GM18867 (cell line): ENCODE measurements at regions not wholly inside any gene's neighbourhood (a gene's known extent, or its start where the extent isn't known, plus 50 kb on each side); places are given as distances from the start of the nearest gene placed in this dataset.
"Not testable (repeated sequence)": the region's sequence is repeated elsewhere in the genome, so short reads cannot be mapped to it uniquely, and the experiment has no call there.

Experiments
- ATAC-seq: cut with Tn5 transposase; IDR thresholded peaks from one replicate; pipeline ENCODE4 v1.9.1; 2021; ENCODE audit warnings: mild to moderate bottlenecking, moderate library complexity; ENCODE audit not compliant: unreplicated experiment

DNA sequence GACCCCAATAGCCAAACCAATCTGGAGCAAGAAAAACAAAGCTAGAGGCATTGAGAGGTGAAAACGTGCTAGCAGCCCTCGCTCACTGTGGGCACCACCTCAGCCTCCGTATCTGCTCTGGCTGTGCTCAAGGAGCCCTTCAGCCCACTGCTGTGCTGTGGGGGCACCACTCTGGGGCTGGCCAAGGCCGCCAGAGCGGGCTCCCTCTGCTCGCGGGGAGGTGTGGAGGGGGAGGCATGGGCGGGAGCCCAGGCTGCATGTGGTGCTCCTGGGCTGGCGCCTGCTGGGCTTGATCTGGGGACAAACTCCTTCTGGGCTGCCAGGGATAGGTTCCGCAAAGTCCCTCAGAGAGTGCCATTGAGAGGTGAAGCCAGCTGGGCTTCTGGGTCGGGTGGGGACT is 1002.0 kb downstream of the GATA3 start:
- no peak for ATAC-seq

DNA sequence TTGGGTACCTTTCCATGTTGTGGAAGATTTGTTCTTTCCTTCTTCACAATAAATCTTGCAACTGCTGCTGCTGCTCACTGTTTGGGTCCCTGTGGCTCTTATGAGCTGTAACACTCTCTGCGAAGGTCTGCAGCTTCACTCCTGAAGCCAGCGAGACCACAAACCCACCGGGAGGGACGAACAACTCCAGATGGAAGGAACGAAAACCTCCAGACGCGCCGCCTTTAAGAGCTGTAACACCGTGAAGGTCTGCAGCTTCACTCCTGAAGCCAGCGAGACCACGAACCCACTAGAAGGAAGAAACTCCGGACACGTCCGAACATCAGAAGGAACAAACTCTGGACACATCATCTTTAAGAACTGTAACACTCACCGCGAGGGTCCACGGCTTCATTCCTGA is 1002.8 kb downstream of the GATA3 start:
- ATAC-seq = not testable (repeated sequence)

DNA sequence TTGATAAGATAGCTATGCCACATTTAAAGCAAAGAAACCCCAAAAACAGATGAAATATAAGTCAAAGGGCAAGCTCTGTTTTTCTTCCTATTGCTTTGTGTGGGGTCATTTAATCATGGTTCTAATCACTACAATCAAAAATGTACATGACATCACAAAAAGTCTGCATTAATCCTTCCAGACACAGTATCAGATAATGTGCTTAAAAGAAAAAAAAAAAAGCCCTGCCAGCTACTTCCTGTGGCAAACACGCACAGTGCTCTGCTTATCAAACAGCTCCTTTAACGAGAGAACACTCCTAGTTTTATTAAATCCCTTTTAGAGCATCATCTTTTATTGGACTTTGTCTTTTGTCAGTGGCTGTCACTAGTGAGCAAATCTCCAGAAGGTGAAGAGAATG is 1005.8 kb downstream of the GATA3 start:
- no peak for ATAC-seq

DNA sequence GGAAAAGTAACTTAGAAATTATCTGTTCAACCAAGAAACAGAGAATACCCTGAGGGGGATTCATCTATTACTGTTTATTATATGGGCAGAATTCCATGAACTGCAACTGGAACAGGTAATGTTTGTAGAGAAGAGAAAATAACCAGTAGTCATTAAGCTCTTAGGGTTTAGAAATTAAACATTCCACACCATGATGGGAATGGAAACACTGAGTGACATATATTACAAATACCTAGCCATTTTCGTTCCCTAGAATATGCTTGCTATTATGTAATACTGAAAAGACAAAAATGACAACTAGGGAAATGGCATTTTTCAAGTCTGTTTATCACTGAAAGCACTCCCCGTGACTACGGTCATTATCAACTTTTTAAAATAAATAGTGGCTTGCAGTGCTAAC is 1007.4 kb downstream of the GATA3 start:
- ATAC-seq = no peak

DNA sequence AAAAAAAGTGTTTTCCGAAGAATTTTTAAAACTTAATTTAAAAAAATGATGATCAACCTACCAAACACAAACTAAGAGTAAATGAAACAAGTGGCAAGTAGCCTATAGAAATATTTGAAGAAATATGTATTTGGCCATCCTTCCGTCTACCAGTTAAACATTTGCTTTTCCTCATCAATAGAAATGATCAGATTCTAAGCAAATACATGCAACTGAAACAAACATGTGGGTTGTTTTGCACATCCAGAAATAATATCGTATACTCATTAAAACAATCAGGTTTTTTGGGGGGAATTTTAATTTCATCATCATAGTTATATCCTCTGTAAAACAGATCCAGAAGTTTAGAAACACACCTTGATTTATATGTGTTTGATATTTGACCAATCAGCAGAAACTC is 1011.7 kb downstream of the GATA3 start:
- ATAC-seq = no peak

DNA sequence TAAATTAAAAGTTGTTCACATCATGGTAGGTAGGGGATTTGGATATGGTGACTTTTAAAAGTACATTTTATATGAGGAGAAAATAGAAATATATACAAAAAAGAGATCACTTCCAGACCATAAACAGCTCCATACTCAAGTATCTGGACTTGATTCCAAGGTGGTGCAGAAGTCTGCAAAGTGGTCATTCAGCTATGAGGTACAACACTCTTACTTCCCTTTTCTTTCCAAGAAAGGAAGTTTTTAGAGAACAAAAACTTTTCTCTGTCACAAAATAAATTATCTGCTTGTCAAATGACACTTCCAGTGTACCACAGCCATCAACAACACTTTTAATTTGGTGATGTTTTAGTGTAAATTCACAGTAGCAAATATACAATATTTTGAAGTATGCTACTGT is 1013.5 kb downstream of the GATA3 start:
- ATAC-seq = no peak

DNA sequence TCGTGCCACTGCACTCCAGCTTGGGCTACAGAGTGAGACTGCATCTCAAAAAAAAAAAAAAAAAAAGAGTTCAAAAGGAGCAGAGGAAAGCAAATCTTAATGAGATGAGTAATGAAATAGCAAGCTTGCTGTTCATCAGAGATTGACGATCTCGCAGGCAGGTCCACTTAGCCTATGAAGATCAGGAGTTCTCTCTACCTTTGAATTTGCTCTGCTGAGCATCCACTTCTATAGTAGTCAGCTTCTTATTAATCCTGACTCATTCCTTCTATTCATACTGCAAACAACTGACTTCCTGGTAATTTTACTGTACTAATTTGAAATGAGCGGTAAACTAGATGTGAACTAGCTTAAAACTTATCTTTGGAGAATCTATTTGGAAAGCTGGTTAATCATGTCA is 1014.6 kb downstream of the GATA3 start:
- no peak for ATAC-seq

DNA sequence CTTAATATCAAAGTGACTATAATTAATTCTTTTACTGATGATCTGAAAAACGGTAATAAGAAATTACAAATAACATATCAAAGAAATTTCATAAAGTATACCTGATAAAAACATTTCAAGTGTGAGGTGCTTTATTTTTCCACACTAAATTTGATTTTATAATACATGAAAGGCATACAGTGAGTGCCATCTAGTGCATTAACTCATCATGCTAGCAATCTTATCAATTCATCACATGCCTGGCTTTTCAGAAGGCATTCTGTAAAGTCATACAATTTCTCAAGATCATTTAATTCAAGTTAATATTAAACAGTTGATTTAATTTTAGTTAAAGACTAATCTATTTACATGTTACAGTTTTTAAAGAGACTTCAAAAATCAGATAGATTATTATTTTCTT is 1020.9 kb downstream of the GATA3 start:
- no peak for ATAC-seq

DNA sequence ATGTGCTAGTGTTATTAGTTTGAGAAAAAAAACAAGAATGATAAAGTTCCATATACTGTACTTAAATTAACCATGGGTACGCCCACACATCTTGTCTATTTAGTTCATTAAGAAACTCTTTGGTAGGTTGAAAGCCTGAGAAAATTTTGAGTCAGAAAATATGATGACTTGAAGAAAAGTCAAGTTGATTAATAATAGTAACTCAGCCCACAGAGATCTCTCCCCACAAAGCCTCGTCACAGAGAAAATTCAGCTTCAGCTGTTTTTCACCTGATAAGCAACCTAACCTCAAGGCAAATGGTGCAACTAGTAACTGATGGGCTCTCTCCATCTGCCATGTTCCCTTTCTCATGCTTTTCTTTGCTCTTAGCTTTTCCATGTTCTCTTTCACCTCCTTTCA is 1021.6 kb downstream of the GATA3 start:
- ATAC-seq = no peak

DNA sequence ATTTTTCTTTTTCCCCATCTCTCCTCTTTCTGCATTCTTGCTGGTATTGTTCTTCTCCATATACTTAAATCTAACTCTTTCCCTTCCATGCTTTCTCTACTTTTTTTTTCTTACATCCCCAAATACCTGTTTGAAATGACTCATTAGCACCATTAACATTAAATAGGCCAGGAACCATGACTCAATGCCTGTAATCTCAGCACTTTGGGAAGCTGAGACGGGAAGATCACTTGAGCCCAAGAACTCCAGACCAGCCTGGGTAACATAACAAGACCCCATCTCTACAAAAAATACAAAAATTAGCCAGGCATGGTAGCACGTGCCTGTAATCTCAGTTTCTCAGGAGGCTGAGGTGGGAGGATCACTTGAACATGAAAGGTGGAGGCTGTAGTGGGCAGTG is 1026.8 kb downstream of the GATA3 start:
- ATAC-seq = no peak

DNA sequence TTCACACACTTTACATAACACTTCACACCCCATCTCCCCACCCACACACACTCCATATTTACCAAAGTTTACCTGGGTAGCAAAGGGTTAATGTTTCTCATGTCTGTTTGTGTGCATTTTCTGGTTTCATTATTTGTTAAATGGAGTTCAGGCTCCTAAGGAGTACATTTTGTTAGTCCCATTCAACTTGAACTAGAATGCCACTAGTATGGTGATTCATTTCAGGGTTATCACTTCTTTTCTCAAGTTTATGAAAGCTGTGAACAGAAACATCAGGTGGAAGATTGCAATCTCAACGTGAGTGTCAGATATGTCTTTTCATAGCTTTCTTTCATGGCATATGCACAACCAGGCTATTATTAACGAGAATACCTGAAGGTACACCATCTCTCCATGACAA is 1027.5 kb downstream of the GATA3 start:
- ATAC-seq = no peak

DNA sequence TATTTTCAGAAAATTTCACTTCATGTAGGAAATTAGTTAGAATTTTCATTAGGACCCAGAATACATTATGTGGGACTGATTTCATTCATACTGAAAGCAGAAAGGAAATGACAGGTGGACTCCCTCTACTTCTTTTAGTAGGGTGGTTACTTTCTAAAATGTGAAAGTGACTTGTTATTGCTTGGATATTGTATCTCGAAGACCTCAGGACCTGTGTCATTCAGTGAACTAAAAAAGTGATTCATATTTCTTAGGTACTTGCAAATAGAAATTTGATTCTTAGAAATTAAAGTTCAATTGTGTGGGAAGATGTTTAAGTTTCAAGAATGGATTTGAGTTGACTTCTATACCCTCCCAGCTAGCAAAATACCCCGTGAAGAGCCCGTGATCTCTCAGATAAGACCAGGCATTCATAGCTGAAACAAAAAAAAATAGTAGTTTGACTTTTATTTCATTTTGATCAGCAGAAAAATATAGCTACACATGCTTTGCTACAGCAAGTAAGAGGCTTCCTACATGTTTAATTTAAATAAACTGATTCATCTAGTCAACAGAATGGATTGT is 1037.1 kb downstream of the GATA3 start:
- ATAC-seq = no peak

DNA sequence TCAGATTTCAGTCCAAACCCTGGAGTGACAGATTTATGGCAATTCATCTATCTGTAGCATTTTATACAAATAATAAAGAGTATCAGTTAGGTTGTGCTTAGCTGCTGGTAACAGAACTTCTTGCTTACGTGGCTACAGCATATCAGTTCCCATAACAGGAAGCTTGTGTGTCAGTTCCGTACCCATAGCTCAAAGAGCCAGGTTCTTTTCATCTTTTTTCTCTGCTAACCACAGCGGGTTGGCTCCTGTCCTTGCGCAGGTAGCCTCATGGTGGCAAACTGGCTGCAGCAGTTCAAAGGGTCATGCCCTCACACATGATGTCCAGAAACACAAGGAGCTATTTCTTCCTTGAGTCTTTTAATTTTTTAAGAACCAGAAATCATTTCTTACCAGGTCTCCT is 1041.8 kb downstream of the GATA3 start:
- ATAC-seq = no peak

DNA sequence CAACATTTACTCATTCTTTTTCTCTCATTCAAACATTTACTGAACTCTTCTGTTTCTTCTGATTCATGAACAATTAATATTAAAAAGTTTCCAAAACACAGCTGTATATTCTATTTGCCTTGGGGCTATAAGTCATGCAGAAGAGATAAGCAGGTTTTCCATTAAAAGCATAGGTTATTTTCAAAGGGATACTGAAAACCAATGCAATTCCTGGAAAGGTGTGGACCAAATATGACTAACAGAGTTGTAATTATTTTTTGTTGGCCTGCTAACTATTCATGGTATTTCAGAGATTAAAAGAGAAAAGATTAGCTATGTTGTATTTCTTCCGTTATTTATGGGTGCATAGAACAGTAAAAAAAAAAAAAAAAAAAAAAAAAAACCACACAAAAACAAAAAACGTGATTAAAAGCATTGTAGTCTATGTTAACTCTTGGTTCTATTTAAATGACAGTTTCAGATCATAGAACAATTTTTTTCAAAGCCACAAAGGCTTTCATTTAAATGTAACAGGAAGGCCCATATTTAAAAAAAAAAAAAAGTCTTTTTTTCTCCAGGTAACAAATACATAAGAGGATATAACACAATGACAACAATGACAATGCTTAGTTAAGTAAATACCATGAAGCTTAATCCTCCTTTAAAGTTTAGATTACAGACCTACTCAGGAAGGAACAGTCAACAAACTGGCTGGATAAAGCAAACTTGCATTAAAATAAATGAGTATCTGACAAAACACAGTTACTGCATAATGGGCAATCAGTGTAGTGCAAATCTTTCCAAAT is 1042.9 kb downstream of the GATA3 start:
- ATAC-seq = no peak

DNA sequence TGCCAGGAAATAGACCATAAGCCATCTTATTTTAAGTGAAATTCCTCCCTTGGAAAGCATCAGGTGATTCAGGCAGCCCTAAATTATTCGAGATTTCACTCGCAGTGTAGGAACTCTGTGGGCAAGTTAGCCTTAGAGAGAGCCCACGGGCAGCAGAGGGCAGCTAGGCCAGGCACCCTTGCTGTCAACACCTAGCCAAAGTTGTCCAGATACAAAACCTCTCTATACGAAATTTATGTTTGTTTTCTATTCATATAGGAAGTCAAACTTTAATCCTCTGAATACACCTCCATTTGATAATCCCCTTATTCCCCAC is 1043.5 kb downstream of the GATA3 start:
- no peak for ATAC-seq

DNA sequence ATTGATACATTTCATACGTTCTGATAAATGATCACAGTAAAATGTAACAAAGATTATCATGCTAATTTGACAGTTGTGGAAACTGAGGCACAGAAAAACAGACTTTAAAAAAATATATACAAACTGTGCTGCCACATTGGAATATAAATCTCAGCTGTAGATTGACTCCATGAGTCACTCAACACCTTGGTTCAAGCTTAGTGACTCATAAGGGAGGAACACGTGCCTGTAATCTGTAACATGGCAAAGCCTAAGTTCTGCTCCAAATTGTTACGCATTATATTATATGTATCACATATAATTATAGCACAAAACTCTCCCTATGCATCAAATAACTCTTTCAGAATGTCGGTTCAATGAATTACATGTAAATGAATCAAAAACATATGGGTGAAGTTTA is 1047.5 kb downstream of the GATA3 start:
- ATAC-seq = no peak

DNA sequence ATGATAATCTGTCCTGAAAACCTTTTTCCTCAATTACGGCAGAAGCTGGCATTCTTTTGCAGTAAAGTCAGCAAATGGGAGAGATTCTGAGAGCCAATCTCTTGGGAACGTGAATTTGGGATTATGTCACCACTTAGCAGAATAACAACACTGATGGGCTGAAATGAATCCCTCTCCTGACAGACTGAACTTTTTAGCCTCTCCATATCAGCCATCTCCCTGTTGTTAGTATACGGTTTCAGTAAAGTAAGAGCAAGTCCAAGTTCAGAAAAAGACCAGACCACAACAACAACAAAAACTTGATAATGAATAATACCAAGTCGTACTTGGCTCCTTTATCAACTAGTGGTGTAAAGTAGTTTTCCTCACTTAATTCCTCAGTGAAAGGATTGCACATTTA is 1048.8 kb downstream of the GATA3 start:
- no peak for ATAC-seq

DNA sequence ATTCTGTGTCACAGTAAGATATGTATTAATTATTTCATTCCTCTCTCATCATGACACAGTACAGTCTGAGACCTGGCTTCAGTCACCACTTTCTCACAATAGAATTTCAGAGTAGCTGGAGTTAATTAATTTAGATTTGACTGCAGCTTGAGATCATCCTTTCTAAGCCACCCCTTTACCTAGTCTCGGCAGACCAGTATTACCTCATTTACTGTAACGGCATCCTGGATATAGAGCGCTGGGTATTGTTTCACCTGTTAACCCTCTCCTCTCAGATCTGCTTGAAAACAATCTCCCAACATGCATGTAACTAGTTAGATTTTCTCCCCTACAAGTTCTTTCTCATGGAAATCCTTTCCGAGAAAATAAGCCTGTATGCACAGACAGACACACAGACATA is 1057.5 kb downstream of the GATA3 start:
- no peak for ATAC-seq

DNA sequence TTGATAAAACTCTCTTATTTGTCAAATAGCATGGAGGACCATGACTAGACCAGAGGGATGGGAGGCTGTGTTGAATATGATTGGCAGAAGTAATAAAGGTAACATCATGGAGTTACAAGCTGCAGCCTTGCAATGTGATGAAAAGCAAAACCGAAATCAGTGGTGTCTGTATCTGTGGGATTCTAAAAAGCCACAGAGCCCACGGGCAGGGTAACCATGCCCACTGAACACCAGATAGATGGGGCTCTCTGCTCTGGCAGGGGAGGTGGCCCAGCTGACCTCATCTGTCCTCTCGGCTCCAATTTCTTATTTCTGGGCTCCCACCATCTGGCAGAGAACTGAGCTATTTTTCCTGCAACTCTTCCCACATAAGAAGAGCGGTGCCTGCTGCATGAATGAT is 1072.2 kb downstream of the GATA3 start:
- no peak for ATAC-seq

DNA sequence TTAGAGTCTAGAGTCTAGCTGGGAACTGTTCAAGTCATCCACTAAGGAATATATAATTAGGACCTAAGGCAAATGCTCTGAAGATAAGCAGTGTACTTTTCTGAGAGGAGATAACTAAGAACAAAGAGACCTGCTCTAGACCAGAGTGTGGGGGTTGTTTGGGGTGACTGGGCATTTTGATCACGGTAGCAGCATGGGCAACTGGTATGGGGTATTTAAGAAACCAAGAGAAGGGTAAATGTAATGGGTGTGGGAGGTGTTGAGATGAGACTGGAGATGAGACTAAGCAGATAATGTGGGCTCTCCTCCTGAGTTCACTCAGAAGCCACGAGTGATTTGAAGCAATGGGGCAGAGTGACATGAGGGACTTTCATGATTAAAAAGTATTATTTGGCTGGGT is 1082.9 kb downstream of the GATA3 start:
- no peak for ATAC-seq

DNA sequence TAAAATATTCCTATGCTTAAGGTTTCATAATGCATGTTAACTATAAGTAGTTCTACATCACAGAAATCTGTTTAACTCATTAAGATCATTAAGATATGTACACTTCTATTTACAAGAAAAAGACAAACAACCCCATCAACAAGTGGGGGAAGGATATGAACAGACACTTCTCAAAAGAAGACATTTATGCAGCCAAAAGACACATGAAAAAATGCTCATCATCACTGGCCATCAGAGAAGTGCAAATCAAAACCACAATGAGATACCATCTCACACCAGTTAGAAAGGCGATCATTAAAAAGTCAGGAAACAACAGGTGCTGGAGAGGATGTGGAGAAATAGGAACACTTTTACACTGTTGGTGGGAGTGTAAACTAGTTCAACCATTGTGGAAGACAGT is 1084.3 kb downstream of the GATA3 start:
- not testable (repeated sequence) for ATAC-seq

DNA sequence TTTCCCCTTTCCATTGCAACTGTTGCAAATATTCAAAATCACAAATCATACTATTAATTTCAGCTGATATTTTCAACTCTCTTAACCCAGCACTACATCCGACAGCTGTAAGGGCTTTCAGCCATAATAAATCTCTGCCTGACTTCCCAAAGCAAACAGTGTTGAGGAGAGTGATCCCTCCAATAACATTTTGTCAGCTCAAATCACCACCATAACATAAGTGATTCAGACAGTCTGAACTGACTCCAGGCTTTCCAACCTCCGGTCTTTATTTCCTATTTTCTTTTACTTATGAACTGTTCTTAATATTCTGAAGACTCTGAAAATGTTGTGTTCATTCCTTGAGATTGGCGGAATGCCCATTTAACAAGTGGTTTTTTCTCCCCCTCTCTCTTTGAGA is 1085.9 kb downstream of the GATA3 start:
- ATAC-seq = no peak

DNA sequence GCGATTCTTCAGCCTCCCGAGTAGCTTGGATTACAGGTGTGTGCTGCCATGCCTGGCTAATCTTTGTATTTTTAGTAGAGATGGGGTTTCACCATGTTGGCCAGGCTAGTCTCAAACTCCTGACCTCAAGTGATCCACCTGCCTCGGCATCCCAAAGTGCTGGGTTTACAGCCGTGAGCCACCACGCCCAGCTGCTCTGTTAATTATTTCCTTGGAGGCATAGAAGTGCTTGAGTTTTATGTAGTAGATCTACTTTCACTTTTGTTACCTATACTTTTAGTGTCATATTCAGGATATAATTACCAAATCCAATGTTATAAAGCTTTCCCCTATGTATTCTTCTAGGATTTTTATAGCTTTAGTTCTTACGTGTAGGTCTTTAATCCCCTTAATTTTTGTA is 1093.0 kb downstream of the GATA3 start:
- ATAC-seq = no peak
